Body of pancreas (tissue), 4 donors: ENCODE measurements at regions not wholly inside any gene's neighbourhood (a gene's known extent, or its start where the extent isn't known, plus 50 kb on each side); places are given as distances from the start of the nearest gene placed in this dataset.

ENCODE experiments used
- ATAC-seq: fragments of 150-250 bp; one replicate; pipeline ENCODE4 v1.9.1; 2016
- DNase-seq, 4 donors: peaks; one replicate each; pipeline ENCODE4 v3.0.0-alpha.2; 2019
- H3K27ac ChIP-seq, 4 donors: fragments of 200-600 bp; sonication (generic); 1 replicate in 3 of 4; 2 replicates in 1 of 4; pipeline versions ENCODE4 v1.5.1 to v1.6.1; 2016 to 2019; ENCODE audit warnings: mild to moderate bottlenecking in 1 of 4, mixed read lengths in 1 of 4, moderate library complexity in 1 of 4
- H3K27me3 ChIP-seq, 2 donors: fragments of 200-600 bp; sonication (generic); one replicate each; pipeline ENCODE4 v1.6.0; 2016; ENCODE audit warnings: mild to moderate bottlenecking in 1 of 2
- H3K36me3 ChIP-seq, 2 donors: fragments of 200-600 bp; sonication (generic); replicated peaks in 1 of 2; 2 replicates each; pipeline ENCODE4 v1.5.1; 2016; ENCODE audit warnings: low read depth in 2 of 2; ENCODE audit not compliant: insufficient read depth in 1 of 2
- H3K4me1 ChIP-seq: fragments of 200-600 bp; sonication (generic); one replicate; pipeline ENCODE4 v1.6.0; 2016
- H3K4me3 ChIP-seq, 2 donors: fragments of 200-600 bp; sonication (generic); 1 replicate in 1 of 2; 2 replicates in 1 of 2; pipeline ENCODE4 v1.5.1; 2016 to 2019
- H3K9me3 ChIP-seq, 3 donors: fragments of 200-600 bp; sonication (generic); 1 replicate in 2 of 3; 2 replicates in 1 of 3; pipeline ENCODE4 v1.5.1; 2016
- CTCF ChIP-seq, 7 experiments: fragments of 450-650 bp in 4 of 7; fragments of 200-600 bp in 3 of 7; sonication (generic) in 3 of 7; IDR thresholded peaks; one replicate each; pipeline ENCODE4 v1.5.1; 2016 to 2019; ENCODE audit warnings: antibody characterized with exemption in 7 of 7
- POLR2A ChIP-seq, 3 donors: fragments of 450-650 bp; IDR thresholded peaks; one replicate each; pipeline ENCODE4 v1.6.1; 2016; ENCODE audit warnings: antibody characterized with exemption in 3 of 3, mild to moderate bottlenecking in 2 of 3
- WGBS, 2 donors: methylation state at CpG; one replicate each; pipeline ENCODE4 v1.1.5; 2017; 5-methylcytosine and 5-hydroxymethylcytosine counted together
- intact Hi-C: fragments of 100-400 bp; cut with DNase I; formaldehyde crosslinking; loops from one replicate; pipeline ENCODE4 v1.15.1; 2023

GRCh38 chr1:232493869-232494268, 136.1 kb downstream of the SIPA1L2 start:
- DNase-seq (no peak), ATAC-seq (no peak)

GRCh38 chr1:232489256-232489655, 140.7 kb downstream of the SIPA1L2 start:
- WGBS, 2 donors, result 92 to 97% methylated on average over 4 of the region's 4 CpGs
- H3K36me3 ChIP-seq, result no peaks in the 10 kb centered on the region
- H3K4me1 ChIP-seq, result no peaks in the 10 kb centered on the region
- DNase-seq, result no peak
- no peak overlapping the region for H3K4me3 ChIP-seq
- ATAC-seq, result no peak
- TF ChIP-seq POLR2A (IDR thresholded peaks at IDR 0.05), result no peak
- TF ChIP-seq CTCF (IDR thresholded peaks at IDR 0.05), result no peak
- intact Hi-C loops, result no loop called here
- H3K27ac ChIP-seq, result no peak overlapping the region
- H3K9me3 ChIP-seq, result no peaks in the 10 kb centered on the region
- H3K27me3 ChIP-seq, result no peaks in the 10 kb centered on the region

More at GRCh38 chr1:232493869-232494268, 136.1 kb downstream of the SIPA1L2 start:
- intact Hi-C loops, result no loop called here
- H3K27ac ChIP-seq, result no peak overlapping the region
- no peaks in the 10 kb centered on the region for H3K4me1 ChIP-seq
- 69 to 82% methylated on average over 4 of the region's 4 CpGs for WGBS, 2 donors
- no peak overlapping the region for H3K4me3 ChIP-seq
- H3K36me3 ChIP-seq, result no peaks in the 10 kb centered on the region
- no peaks in the 10 kb centered on the region for H3K27me3 ChIP-seq
- no peaks in the 10 kb centered on the region for H3K9me3 ChIP-seq
- TF ChIP-seq POLR2A (IDR thresholded peaks at IDR 0.05) (no peak), CTCF (IDR thresholded peaks at IDR 0.05) (no peak)

GRCh38 chr1:232487236-232487635, 142.7 kb downstream of the SIPA1L2 start:
- Histone ChIP-seq H3K36me3 (no peaks in the 10 kb centered on the region), H3K27ac (no peak overlapping the region), H3K4me1 (no peaks in the 10 kb centered on the region), H3K4me3 (no peak overlapping the region), H3K27me3 (no peaks in the 10 kb centered on the region), H3K9me3 (no peaks in the 10 kb centered on the region)
- intact Hi-C loops, result no loop called here
- ATAC-seq (no peak), DNase-seq (no peak)
- TF ChIP-seq POLR2A (IDR thresholded peaks at IDR 0.05) (no peak), CTCF (IDR thresholded peaks at IDR 0.05) (no peak)
- WGBS, 2 donors, result 52 to 58% methylated on average over 3 of the region's 3 CpGs

GRCh38 chr1:232486454-232487207, 143.3 kb downstream of the SIPA1L2 start:
- no peak for DNase-seq
- Histone ChIP-seq H3K36me3 (no peaks in the 10 kb centered on the region), H3K27me3 (no peaks in the 10 kb centered on the region), H3K4me1 (no peaks in the 10 kb centered on the region), H3K4me3 (no peak overlapping the region), H3K27ac (no peak overlapping the region), H3K9me3 (no peaks in the 10 kb centered on the region)
- ATAC-seq, result no peak
- 64 to 66% methylated on average over 2 of the region's 2 CpGs for WGBS, 2 donors
- intact Hi-C loops, result no loop called here
- no peak for TF ChIP-seq POLR2A (IDR thresholded peaks at IDR 0.05)
- TF ChIP-seq CTCF (IDR thresholded peaks at IDR 0.05), result no peak

GRCh38 chr1:232486006-232486405, 143.9 kb downstream of the SIPA1L2 start:
- H3K4me1 ChIP-seq, result no peaks in the 10 kb centered on the region
- ATAC-seq, result no peak
- no peak overlapping the region for H3K4me3 ChIP-seq
- H3K36me3 ChIP-seq, result no peaks in the 10 kb centered on the region
- WGBS, 2 donors, result 88 to 93% methylated on average over 4 to 5 of the region's 5 CpGs
- H3K27me3 ChIP-seq, result no peaks in the 10 kb centered on the region
- no peak overlapping the region for H3K27ac ChIP-seq
- H3K9me3 ChIP-seq, result no peaks in the 10 kb centered on the region
- DNase-seq, result no peak
- no peak for TF ChIP-seq CTCF (IDR thresholded peaks at IDR 0.05)
- no peak for TF ChIP-seq POLR2A (IDR thresholded peaks at IDR 0.05)
- intact Hi-C loops, result no loop called here
